Brain microvascular endothelial cell (primary cell): ENCODE measurements at regions not wholly inside any gene's neighbourhood (a gene's known extent, or its start where the extent isn't known, plus 50 kb on each side); places are given as distances from the start of the nearest gene placed in this dataset.

Experiments
- DNase-seq: peaks from one replicate; pipeline ENCODE4 v3.0.0-alpha.2; 2020
- H3K27ac ChIP-seq: fragments of 250-450 bp; sonication (Bioruptor Pico); 2 replicates; pipeline ENCODE4 v1.5.1; 2020; ENCODE audit warnings: mild to moderate bottlenecking, moderate library complexity
- H3K27me3 ChIP-seq: fragments of 250-450 bp; sonication (Bioruptor Pico); replicated peaks from 2 replicates; pipeline ENCODE4 v1.5.1; 2020; ENCODE audit warnings: mild to moderate bottlenecking
- H3K36me3 ChIP-seq: fragments of 250-450 bp; sonication (Bioruptor Pico); replicated peaks from 2 replicates; pipeline ENCODE4 v1.5.1; 2020; ENCODE audit warnings: mild to moderate bottlenecking
- H3K4me3 ChIP-seq: 2 replicates; pipeline ENCODE4 v1.5.1; 2011; ENCODE audit warnings: low read depth, mild to moderate bottlenecking, control low read depth, low read length, moderate library complexity
- in situ Hi-C: cut with HindIII; loops from 2 replicates; pipeline ENCODE4 v1.10.0; 2017; ENCODE audit warnings: low sequenced_read_pairs, low pct_ligation_motif_present
- TF ChIP-seq, protein P1 (sequence below): IDR thresholded peaks from 2 replicates; pipeline ENCODE4 v1.5.1; 2011; ENCODE audit warnings: low read depth, mild to moderate bottlenecking, moderate library complexity, low read length, control low read depth, inconsistent platforms; ENCODE audit errors: missing control alignments

- H3K36me3 ChIP-seq = no peaks in the 10 kb centered on the region
- no peak overlapping the region for H3K27ac ChIP-seq
- no peaks in the 10 kb centered on the region for H3K27me3 ChIP-seq
- in situ Hi-C loops = no loop called here
- TF ChIP-seq, protein P1, sequence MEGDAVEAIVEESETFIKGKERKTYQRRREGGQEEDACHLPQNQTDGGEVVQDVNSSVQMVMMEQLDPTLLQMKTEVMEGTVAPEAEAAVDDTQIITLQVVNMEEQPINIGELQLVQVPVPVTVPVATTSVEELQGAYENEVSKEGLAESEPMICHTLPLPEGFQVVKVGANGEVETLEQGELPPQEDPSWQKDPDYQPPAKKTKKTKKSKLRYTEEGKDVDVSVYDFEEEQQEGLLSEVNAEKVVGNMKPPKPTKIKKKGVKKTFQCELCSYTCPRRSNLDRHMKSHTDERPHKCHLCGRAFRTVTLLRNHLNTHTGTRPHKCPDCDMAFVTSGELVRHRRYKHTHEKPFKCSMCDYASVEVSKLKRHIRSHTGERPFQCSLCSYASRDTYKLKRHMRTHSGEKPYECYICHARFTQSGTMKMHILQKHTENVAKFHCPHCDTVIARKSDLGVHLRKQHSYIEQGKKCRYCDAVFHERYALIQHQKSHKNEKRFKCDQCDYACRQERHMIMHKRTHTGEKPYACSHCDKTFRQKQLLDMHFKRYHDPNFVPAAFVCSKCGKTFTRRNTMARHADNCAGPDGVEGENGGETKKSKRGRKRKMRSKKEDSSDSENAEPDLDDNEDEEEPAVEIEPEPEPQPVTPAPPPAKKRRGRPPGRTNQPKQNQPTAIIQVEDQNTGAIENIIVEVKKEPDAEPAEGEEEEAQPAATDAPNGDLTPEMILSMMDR = no peak
- no peak for DNase-seq
- no peak overlapping the region for H3K4me3 ChIP-seq
Observed at GRCh38 chr1:166703141-166703540, 136.1 kb upstream of the POGK start.

DNA sequence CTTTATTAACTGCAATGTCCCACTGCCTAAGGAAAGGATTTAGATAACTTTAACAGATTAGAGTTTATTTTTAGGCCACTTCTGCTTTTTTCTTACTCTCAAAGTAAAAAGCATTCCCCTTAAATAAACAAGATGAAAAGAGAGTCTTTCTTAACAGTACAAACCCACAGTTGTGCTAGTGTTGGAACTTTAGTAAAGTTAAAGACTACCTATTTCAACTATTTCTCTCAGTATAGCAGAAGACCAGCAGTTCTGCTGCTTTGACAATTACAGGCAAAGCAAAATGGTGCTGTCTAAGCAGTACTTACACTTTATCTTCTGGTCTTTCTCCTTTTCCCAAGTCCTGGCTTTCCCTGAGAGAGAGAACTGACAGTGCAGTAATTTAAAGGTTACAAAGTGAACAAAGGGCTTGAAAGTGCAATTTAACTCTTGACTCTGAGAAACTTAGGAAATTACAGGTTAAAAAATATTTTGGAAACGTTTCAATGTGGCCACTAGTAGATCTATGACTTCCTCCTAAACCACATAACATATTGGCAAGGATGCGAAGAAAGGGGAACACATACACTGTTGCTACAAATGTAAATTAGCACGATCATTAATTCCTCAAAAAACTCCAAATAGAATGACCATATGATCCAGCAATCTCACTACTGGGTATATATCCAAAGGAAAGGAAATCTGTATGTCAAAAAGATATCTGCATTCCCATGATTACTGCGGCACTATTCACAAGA lies 135.4 kb upstream of the POGK start:
- TF ChIP-seq, protein P1 = no peak
- no peak for DNase-seq
- Histone ChIP-seq H3K36me3 (no peaks in the 10 kb centered on the region), H3K27ac (no peak overlapping the region), H3K4me3 (no peak overlapping the region), H3K27me3 (no peaks in the 10 kb centered on the region)
- in situ Hi-C loops = no loop called here

DNA sequence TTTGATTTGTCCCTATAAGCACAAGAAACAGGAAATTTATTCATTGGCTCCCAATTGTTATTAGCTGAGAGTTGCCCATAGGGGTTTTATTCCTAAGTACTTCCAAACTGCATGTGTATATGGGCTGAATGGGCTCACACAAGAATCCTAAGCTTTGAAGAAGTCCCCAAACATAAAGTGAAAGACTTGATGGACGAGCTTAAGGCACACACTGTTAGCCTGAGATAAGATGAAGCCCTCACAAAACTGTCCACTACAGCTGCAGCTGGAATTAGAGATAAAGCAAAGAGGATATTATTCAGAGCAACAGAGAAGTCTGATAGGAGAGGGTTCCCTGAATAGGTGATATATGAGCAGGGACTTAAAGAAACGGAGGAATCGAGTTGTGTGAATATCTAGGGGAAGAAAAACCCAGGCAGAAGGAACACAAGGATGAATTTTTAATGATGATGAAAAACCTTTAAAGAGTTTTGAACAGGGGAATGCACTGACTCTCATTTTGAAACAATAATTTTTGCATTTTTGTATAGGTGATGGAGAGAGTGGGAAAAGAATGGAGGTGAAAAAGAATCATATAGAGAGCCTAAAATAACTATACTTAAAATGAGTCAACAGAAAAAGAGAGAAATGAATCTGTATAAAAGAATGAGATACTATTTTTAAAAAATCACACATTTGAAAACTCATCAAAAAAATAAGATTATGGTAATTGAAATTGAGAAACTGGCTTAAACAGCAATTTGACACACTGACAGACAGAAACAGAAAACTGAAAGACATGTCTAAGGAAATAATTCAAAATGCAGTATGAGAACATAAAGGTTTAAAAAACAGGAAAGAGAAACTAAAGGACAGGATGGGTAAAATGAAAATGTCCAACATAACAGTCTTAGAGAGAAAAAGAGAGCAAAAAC lies 133.6 kb upstream of the POGK start:
- Histone ChIP-seq H3K4me3 (no peak overlapping the region), H3K27me3 (no peaks in the 10 kb centered on the region), H3K36me3 (no peaks in the 10 kb centered on the region), H3K27ac (no peak overlapping the region)
- DNase-seq = no peak
- TF ChIP-seq, protein P1 = no peak
- in situ Hi-C loops = no loop called here

- Histone ChIP-seq H3K27me3 (no peaks in the 10 kb centered on the region), H3K4me3 (no peak overlapping the region), H3K27ac (no peak overlapping the region), H3K36me3 (no peaks in the 10 kb centered on the region)
- DNase-seq = no peak
- in situ Hi-C loops = no loop called here
- TF ChIP-seq, protein P1 = no peak
Observed at GRCh38 chr1:166716620-166717019, 122.7 kb upstream of the POGK start.

GRCh38 chr1:166721145-166721544 lies 118.1 kb upstream of the POGK start:
- H3K4me3 ChIP-seq = no peak overlapping the region
- in situ Hi-C loops = no loop called here
- TF ChIP-seq, protein P1 = no peak

More at GRCh38 chr1:166721145-166721544, 118.1 kb upstream of the POGK start:
- no peak for DNase-seq
- no peaks in the 10 kb centered on the region for H3K36me3 ChIP-seq
- H3K27me3 ChIP-seq = no peaks in the 10 kb centered on the region
- no peak overlapping the region for H3K27ac ChIP-seq
